CD4-positive, alpha-beta T cell treated with Interleukin-10 for 1 hour (primary cell): ENCODE measurements at regions not wholly inside any gene's neighbourhood (a gene's known extent, or its start where the extent isn't known, plus 50 kb on each side); places are given as distances from the start of the nearest gene placed in this dataset.
"Not testable (repeated sequence)": the region's sequence is repeated elsewhere in the genome, so short reads cannot be mapped to it uniquely, and the experiment has no call there.

Source experiments
- DNase-seq: peaks from one replicate; pipeline ENCODE4 v3.0.0-alpha.2; 2020

DNA sequence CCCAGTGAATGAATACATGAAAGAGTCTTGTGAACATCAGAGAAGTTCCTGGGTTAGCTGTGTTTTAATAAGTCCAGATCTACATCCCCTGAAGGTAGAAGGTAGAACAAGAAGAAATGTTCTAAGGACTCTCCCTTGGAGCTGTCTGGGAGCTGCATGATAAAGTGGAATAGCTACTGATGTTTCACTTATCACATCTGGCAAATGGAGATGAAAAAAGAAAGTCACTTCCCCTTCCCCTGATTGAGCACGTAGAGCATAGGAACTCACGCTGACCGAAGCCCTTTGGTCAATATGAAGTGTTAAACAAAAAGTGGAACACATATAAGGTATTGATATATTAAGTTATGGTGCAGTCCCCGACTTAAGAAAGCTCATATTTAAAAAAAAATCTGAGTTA lies 53.2 kb upstream of the PARP1 start:
- DNase-seq: no peak

DNA sequence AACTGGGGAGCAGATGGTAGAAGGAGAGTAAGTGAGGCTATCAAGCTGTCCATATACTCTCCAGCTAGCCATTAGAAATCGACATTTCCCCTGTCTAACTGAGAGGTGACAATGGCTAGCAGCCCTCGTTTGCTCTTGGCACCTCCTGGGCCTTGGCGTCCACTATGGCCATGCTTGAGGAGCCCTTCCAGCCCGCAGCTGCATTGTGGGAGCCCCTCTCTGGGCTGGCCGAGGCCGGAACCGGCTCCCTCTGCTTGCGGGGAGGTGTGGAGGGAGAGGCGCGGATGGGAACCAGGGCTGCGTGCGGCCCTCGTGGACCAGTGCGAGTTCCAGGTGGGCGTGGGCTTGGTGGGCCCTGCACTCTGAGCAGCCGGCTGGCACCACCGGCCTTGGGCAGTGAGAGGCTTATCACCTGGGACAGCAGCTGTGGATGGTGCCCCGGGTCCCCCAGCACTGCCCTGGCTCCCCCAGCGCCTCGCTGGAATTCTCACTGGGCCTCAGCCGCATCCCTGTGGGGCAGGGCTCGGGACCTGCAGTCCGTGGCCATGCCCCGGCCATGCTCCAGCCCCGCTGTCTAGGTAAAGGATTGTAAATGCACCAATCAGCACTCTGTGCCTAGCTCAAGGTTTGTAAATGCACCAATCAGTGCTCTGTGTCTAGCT lies 56.2 kb upstream of the PARP1 start:
- no peak for DNase-seq

DNA sequence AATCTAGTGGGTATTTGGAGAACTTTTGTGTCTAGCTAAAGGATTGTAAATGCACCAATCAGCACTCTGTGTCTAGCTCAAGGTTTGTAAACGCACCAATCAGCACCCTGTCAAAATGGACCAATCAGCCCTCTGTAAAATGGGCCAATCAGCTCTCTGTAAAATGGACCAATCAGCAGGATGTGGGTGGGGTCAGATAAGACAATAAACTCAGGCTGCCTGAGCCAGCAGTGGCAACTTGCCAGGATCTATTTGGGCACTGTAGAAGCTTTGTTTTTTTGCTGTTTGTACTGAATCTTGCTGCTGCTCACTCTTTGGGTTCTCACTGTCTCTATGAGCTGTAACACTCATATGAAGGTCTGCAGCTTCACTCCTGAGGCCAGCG lies 56.7 kb upstream of the PARP1 start:
- not testable (repeated sequence) for DNase-seq

DNA sequence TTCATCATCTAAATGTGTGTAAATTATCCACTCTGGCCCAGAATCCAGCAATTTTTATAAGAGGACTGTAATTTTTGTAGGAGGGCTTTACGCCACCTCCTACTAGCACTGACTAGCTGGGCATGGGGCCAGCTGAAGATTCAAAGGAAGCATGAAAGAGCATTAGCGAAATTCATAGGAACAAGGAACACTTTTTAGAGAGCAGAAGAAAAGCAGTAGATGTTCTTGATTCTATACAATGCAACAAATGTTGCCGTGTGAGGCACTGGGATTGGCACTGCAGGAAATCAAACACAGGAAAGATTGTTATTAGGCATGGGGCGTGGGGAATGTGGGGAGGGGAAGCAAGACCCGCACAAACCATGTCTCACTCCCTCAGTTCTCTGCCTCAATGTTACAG lies 58.4 kb upstream of the PARP1 start:
- DNase-seq: no peak

DNA sequence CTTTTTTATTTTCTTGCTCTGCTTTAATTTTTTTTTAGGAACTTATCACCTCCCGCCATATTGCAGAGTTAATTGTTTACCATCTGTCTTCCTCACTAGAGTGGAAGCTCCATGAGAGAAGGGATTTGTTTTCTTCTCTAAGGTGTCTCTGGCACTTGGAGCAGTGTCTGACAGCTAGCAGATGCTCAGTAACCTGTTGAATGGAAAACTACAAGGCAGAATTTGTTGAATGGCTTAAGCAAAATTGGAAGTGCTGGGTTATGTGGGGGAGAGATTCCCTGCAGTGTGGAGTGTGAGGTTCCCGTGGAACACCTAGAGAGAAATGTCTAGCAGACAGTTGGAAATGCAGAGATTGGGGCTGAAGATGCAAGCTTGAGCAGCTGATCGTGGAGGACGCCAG lies 59.5 kb upstream of the PARP1 start:
- no peak for DNase-seq

DNA sequence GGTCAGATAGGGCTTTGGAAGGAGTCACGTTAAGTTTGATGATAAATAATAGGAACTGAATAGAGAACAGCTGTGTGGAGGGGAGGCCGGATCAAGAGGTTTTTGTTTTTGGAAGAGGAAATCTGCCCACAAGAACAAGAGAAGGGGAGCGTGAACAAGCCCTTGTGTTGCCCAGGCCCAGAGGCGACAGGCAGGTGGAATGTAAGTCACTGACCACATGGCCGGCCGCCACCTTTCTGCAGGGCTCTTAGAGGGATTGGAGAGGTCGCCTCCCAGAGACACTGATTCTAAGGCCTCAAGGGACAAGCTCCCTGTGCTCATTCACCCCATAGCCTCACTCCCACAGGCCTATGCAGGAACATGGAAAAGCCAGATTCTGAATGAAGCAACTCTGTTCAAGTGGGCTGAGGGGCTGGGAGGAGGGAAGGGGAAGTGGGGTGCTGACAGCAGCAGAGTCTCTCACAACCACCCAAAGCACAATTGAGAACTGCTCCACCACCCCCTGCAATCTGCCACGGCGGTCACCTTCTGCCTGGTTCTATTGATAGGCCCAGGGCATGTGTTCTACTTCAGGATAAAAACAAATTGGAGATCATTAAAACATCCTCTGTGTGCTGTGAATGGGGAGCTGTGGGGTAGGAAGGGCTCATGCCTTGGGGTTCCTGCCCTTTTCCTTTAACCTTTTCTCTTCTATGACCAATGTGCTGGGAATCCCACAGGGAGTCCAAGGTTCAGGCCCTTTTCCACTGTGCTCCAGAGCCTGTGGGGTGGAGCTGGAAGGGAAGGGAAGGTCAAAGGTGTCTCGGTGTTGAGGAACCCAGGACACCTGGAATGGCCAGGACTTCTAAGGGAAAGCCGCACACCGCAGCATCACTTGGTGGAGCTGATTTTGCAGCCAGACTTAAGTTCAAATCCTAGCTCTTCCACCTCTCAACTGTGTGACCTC lies 63.3 kb upstream of the PARP1 start:
- DNase-seq: no peak

DNA sequence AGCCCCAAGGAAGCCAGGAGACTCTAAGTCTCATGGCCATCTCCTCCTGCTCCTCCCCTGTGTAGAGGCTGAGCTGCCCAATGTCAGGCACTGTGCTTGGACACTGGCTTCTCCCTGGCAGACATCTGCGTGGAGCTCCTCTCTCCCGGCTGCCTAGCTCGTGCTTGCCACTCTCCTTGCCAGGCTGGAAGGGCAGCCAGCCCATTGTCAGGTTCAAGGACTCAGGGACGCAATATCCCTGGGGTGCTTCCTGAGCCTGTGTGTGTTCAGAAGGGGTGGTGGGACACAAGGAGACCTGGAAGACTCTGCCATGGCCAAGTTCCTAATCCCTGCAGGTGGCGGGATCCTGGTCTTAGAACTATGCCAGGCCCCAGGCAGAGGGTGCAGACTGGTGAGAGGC lies 65.4 kb upstream of the PARP1 start:
- DNase-seq: no peak

DNA sequence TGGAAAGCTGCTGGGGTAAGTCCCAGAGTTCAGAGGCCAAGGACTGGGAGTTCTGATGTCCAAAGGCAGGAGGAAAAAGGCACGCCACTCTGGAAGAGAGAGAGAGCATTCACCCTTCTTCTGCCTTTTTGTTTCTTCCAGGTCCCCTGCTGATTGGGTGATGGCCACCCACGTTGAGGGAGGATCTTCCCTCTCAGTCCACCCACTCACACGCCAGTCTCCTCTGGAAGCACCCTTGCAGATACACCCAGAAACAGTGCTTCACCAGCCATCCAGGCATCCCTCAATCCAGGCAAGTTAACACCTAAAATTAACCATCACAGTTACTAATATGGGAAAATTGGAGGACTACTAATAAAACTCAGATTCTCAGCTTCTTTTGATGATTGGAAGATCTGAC lies 66.1 kb upstream of the PARP1 start:
- DNase-seq: no peak

DNA sequence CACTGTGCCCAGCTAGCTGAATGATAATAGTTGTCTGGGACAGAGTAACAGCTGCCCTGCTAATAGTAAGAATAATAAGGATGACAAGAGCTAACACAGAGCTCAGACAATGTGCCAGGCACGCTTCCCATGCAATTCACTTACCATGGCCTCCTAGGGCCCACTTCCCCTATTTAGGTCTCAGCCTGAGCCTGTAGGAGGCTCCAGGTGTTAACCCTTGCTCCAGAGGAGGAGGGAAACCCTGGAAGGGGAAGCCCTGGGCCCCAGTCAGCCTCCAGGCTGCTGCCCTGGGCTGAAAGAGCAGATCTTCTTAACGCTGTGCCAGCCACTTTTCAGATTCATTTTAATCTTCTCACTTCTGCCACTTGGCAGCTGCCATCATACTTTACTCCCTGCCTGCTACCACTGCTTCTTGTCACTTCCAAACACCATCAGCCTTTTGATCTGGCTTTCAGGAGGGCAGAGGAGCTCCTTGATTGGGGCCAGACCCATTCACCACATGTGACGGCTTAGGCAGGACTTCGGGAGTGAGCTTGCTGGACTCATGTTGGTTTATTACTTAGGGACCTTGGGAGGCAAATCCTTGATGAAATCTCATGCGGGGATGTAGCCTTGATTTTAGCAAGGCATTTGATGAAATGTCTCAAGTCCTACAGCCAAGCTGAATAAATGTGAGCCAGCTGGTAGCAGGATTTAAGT lies 66.7 kb upstream of the PARP1 start:
- DNase-seq: no peak

DNA sequence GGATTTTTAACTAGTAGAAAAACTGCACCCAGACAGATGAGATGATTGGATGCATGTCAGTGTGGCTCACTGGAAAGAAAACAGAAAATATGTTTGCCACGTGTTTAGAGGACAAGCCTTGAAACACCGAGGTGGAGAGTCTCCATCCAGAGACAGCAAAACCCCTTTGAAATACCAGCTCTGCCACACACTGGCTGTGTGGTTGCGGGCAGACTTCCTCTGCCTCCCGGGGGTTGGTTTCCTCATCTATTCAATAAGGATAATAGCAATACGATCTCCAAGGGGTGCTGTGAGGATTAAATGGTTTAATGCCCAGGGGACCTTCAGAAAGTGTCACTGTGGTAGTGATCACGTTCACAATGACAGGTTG lies 67.2 kb upstream of the PARP1 start:
- no peak for DNase-seq

DNA sequence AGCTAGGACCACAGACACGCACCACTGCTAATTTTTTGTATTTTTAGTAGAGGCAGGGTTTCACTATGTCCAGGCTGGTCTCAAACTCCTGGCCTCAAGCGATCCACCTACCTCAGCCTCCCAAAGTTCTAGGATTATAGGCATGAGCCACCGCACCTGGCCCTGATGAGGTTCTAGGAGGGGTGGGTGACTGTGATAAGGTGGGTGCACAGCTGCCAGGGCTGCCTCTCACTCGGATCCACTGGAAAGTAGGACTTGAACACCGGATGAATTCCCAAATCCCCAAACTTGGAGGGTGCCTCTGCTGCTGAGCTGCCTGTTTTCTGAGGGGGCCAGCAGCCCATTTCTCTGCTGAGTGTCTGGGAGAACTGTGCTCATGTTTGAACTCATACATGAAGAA lies 68.2 kb upstream of the PARP1 start:
- DNase-seq: no peak

DNA sequence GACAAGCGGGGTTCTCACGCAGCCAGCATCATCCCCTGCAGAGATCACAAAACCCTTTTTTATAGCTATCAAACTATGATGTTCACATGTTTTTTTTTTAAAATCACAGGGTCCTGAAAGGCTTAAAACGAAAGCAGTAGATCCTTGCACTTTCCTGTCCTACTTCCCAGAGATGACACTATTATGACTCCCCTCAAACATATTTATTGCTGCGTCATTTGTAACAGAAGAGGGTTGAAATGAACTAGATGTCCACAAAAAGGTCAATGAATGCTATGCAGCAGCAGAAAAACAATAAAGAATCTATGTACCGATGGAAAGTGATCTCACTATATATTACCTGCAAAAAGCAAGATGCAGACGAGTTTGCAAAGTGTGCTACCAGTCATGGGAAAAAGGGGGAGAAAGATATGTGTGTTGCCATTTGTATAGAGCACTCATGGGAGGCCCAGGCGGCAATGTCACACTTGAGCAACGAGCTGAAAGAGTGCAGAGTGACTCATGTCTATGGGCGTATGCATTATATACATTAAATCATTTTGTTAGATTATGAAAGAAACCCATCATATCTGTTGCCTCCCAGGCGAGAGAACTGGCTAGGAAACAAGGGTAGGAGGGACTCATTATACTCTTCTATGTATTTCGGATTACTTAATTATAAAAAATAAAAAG lies 68.9 kb upstream of the PARP1 start:
- no peak for DNase-seq

DNA sequence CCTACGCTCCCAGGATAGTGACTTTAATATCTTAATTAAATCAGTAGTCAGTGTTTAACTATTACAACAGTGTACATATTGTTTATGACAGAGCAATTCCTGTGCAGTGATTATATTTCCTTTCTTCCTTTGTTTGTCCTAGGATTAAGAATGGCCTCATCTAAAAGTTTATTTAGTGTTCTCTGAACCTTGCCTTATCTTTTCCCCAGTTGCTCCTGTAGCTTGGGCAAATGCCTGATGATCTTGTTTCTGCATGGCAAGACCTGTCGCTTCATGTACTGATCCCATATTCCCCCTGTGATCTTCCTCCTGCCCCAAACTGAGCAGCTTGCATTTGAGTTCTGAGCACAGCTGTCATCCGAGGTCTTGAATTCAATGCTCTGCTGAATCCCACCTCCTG lies 69.1 kb upstream of the STUM start:
- no peak for DNase-seq

DNA sequence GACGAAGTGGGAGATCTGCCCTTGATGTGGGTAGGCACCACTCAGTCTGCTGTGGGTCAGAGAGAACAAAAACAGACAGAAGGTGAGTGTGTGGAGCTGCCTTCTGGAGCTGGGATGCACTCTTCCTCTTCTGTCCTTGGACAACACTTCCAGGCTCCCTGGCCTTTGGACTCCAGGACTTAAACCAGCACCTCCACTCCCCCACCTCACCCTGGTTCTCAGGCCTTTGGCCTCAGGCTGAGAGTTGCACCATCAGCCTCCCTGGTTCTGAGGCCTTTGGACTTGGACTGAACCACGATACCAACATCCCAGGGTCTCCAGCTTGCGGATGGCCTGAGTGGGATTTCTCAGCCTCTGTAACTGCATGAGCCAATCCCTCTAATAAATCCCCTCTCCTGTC lies 68.1 kb upstream of the STUM start:
- no peak for DNase-seq

DNA sequence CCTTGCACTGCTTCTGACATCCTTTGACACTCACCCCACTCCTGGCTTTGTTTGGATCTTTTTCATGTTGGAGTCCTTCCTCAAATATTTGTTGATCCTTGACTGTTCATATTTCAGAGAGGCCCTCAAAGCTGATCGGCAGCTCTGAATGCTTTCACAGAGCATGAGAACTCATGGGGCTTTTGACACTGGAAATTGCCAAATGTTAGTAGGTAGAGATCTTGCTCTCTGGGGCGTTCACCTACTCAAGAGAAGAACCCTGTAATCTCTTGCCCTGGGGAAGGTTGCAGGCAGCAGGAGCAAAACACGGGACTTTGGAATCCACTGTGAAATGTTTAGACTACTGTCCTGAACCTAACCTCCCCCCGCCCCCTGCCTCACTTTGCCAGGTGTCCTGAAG lies 67.4 kb upstream of the STUM start:
- DNase-seq: no peak

DNA sequence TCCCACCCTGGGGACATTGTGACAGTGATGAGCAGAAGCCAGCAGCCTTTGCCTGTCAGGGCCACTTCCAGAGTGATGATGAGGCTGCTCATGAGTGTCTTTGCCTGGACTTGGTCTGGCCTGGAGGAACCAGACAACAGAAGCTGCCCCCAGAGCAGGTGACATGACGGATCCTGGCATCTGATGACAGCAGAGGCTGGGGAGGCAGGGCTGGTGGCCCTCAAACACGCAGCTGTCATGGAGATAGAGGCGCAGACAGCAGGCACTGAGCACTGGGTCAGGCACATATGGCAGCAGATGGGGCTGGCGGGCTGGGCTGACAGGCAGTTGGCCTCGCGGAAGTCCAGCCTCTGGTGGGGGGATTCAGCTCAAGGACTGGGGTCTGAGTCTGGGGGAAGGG lies 66.4 kb upstream of the STUM start:
- DNase-seq: no peak

DNA sequence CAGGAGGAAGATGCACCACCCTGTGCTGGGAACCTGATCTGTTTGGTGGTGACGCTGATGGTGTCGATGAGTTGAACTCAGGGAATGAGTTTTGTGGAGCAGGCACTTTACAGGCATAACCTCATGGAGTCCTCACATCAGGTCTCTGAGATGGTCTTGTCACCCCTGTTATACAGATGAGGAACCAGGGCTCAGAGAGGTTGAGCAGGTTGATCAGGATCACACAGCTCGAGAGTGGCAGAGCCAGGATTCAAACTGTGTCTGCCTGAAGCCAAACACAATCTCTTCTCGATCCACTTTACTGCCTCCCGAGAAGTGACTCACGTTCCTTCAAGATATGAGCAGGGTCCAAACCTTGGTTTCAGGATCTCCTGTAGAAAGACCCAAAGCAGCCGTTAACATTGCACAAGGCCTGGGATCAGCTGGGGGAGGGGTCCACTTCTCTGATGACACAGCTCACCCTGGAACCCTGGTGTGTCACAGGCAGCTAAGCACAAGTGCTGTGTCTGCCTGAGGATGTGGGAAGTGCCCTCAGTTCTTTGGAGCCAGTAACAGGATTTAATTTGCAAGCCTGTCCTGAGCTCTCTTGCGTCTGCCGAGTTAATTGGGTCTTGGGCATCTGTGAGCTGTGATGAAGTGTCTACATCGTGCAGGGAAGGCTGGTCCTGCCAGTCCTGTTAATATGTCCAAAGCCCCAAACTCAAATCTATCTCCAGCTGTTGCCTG lies 65.4 kb upstream of the STUM start:
- DNase-seq: no peak

DNA sequence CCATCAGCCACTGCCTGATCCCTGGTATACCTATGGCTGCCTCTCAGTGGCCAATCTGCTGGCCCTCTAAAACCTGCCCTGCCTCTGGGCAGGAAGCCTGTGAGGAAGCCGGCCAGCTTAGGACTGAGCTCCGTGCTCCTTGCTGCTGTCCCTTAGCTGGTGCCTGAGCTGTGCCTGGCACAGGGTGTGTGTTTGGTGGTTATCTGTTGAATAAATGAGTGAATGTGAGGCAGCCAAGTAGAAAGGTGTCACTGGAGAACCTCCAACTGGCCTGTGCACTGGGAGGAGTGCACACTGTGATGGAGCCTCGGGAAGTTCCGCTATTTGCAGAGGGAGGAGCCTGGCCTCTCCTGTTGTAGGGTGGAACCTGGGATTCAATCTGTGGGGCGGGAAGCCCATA lies 63.4 kb upstream of the STUM start:
- DNase-seq: no peak

DNA sequence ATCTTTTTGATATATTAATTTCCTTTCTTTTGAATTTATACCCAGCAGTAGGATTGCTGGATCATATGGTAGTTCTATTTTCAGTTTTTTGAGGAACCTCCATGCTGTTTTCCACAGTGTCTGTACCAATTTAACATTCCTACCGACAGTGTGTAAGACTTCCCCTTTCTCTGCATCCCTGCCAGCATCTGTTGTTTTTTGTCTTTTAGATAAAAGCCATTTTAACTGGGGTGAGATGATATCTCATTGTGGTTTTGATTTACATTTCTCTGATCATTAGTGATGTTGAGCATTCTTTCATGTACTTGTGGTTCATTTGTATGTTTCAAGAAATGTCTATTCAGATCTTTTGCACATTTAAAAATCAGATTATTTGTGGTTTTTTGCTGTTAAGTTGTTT lies 62.4 kb upstream of the STUM start:
- DNase-seq: peak; percentile 22

DNA sequence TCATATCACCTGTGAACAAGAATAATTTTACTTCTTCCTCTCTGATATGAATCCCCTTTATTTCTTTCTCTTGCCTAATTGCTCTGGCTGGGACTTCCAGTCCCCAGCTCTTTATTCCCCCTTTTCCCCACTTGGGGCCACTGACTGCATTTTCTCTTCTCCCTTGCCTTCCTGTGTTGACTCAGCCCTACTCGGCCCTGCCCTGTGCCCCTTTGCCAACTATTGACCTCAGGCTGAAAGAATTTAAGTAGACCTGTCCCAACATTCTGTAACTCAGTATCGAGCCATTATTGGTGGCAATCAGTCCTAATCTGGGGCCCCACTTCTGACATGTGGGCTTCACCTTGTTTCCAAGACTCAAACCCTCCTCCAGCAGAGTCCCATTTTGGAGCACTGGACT lies 60.6 kb upstream of the STUM start:
- no peak for DNase-seq

DNA sequence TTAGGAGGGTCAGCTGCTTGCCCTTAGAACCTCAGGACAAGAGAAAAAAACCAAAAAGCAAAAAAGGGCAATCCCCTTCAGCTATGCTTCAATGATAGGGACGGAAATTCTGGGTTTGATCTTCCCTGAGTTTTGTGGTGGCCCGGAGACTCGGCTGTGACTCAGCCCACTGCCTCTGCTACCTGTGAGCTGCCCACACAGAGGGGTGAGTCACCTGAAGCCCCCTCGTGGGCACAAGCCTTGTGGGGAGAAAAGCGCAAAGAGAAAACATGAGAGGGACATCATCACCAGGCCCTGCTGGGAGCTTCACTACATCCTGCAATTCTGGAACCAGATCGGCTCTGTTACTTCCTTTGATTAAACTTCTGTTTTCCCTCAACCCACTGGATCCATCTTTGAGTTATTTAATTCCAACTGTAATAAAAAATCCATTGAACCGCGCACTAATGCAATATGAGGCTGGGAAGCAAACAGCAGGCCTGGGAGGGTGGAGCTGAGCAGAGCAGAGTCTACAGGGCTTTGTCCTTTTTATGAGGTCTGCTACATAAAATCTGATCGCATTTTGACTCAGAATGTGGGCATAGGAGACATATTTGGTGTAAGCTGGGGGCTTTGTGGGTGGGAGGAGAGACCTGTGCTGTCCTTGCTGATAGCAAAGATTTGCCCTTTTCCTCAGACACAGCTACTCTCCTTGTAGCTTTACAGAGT lies 58.7 kb upstream of the STUM start:
- no peak for DNase-seq

DNA sequence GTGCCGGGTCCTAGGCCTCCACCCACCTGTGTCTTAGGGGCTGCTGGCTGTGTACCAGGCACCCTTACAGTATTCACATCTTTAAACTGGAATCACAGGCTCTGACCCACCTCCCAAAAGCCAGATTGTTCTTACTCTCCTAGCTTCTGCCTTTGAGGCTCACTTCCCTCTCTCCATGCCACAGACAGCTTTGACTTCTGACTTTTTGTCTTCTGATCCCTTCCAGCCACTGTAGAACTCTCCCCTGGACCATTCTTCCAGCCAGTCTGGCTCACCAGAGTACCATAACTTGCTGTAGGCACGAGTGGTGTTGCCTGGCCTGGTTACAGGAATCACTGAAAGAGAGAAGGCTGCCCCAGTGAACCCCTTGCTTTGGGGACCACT lies 58.1 kb upstream of the STUM start:
- no peak for DNase-seq
